ENCODE measurements at regions not wholly inside any gene's neighbourhood (a gene's known extent, or its start where the extent isn't known, plus 50 kb on each side); places are given as distances from the start of the nearest gene placed in this dataset.

GRCh38 chr12:13843841-13844240, 137.6 kb downstream of the GRIN2B start:
- no peak for DNase-seq (ENCODE audit: low spot score)
- 83% methylated on average over 1 of the region's 1 CpG for WGBS (ENCODE audit: low lambda C conversion rate, missing lambda C conversion rate)
- Histone ChIP-seq H3K9me2 (replicated peaks; ENCODE audit: insufficient read depth) (no peaks in the 10 kb centered on the region), H4K20me1 (ENCODE audit: insufficient read depth, poor library complexity, severe bottlenecking) (no peaks in the 10 kb centered on the region), H3K36me3 (replicated peaks; ENCODE audit: insufficient read depth, low read depth) (no peaks in the 10 kb centered on the region), H3K79me2 (no peaks in the 10 kb centered on the region), H3K4me1 (ENCODE audit: insufficient read depth) (no peaks in the 10 kb centered on the region), H3K4me3 (no peak overlapping the region), H3K9me3 (ENCODE audit: low read depth) (no peaks in the 10 kb centered on the region), H3K27ac (no peak overlapping the region), H3K27me3 (no peaks in the 10 kb centered on the region), H3K4me2 (no peak overlapping the region), H2AFZ (no peak overlapping the region)
- no peak for TF ChIP-seq EZH2 (IDR thresholded peaks at IDR 0.05; ENCODE audit: borderline replicate concordance)
- no peak for TF ChIP-seq CTCF (IDR thresholded peaks at IDR 0.05; ENCODE audit: poor library complexity)
- no peak for TF ChIP-seq EZH2phosphoT487 (IDR thresholded peaks at IDR 0.05; ENCODE audit: low read depth, severe bottlenecking, unreplicated experiment)

- Histone ChIP-seq H2AFZ (no peak overlapping the region), H3K27ac (no peak overlapping the region), H3K9me3 (ENCODE audit: low read depth) (no peaks in the 10 kb centered on the region), H3K36me3 (replicated peaks; ENCODE audit: insufficient read depth, low read depth) (no peaks in the 10 kb centered on the region), H3K79me2 (no peaks in the 10 kb centered on the region), H3K4me1 (ENCODE audit: insufficient read depth) (no peaks in the 10 kb centered on the region), H3K4me3 (no peak overlapping the region), H4K20me1 (ENCODE audit: insufficient read depth, poor library complexity, severe bottlenecking) (no peaks in the 10 kb centered on the region), H3K9me2 (replicated peaks; ENCODE audit: insufficient read depth) (no peaks in the 10 kb centered on the region), H3K27me3 (no peaks in the 10 kb centered on the region), H3K4me2 (no peak overlapping the region)
- 85% methylated on average over 7 of the region's 7 CpGs for WGBS (ENCODE audit: low lambda C conversion rate, missing lambda C conversion rate)
- DNase-seq (ENCODE audit: low spot score), result no peak
- TF ChIP-seq CTCF (IDR thresholded peaks at IDR 0.05; ENCODE audit: poor library complexity) (no peak), EZH2phosphoT487 (IDR thresholded peaks at IDR 0.05; ENCODE audit: low read depth, severe bottlenecking, unreplicated experiment) (no peak), EZH2 (IDR thresholded peaks at IDR 0.05; ENCODE audit: borderline replicate concordance) (no peak)
Observed at GRCh38 chr12:13841358-13841757, 140.0 kb downstream of the GRIN2B start.

- no peak overlapping the region for H3K27ac ChIP-seq
- no peak for DNase-seq (ENCODE audit: low spot score)
- no peaks in the 10 kb centered on the region for H3K79me2 ChIP-seq
- H3K4me3 ChIP-seq, result no peak overlapping the region
- H3K36me3 ChIP-seq (replicated peaks; ENCODE audit: insufficient read depth, low read depth), result no peaks in the 10 kb centered on the region
- TF ChIP-seq EZH2phosphoT487 (IDR thresholded peaks at IDR 0.05; ENCODE audit: low read depth, severe bottlenecking, unreplicated experiment) (no peak), CTCF (IDR thresholded peaks at IDR 0.05; ENCODE audit: poor library complexity) (no peak), EZH2 (IDR thresholded peaks at IDR 0.05; ENCODE audit: borderline replicate concordance) (no peak)
- H4K20me1 ChIP-seq (ENCODE audit: insufficient read depth, poor library complexity, severe bottlenecking), result no peaks in the 10 kb centered on the region
- H3K4me1 ChIP-seq (ENCODE audit: insufficient read depth), result no peaks in the 10 kb centered on the region
- H3K27me3 ChIP-seq, result no peaks in the 10 kb centered on the region
- H3K4me2 ChIP-seq, result no peak overlapping the region
- no peaks in the 10 kb centered on the region for H3K9me2 ChIP-seq (replicated peaks; ENCODE audit: insufficient read depth)
- H3K9me3 ChIP-seq (ENCODE audit: low read depth), result no peaks in the 10 kb centered on the region
- no peak overlapping the region for H2AFZ ChIP-seq
- WGBS (ENCODE audit: low lambda C conversion rate, missing lambda C conversion rate), result 86% methylated on average over 11 of the region's 11 CpGs
Observed at GRCh38 chr12:13839365-13840336, 141.8 kb downstream of the GRIN2B start.
